Tibial nerve (tissue), 4 donors: ENCODE measurements at regions not wholly inside any gene's neighbourhood (a gene's known extent, or its start where the extent isn't known, plus 50 kb on each side); places are given as distances from the start of the nearest gene placed in this dataset.

Source experiments
- DNase-seq, 2 donors: peaks; one replicate each; pipeline ENCODE4 v3.0.0-alpha.2; 2019; ENCODE audit warnings: low spot score in 2 of 2
- H3K27ac ChIP-seq, 4 donors: fragments of 200-600 bp; sonication (generic) in 3 of 4; one replicate each; pipeline ENCODE4 v1.5.1; 2017 to 2019; ENCODE audit warnings: mild to moderate bottlenecking in 1 of 4
- H3K27me3 ChIP-seq, 2 donors: fragments of 200-600 bp; sonication (generic) in 1 of 2; one replicate each; pipeline versions ENCODE4 v1.5.1 to v1.6.0; 2017 to 2019
- H3K36me3 ChIP-seq, 3 donors: fragments of 200-600 bp; sonication (generic); one replicate each; pipeline ENCODE4 v1.5.1; 2018 to 2019
- H3K4me1 ChIP-seq, 4 donors: fragments of 200-600 bp; sonication (generic) in 3 of 4; one replicate each; pipeline ENCODE4 v1.5.1; 2017 to 2019
- H3K4me3 ChIP-seq, 4 donors: fragments of 200-600 bp; sonication (generic) in 3 of 4; one replicate each; pipeline ENCODE4 v1.5.1; 2017 to 2019; ENCODE audit warnings: mild to moderate bottlenecking in 1 of 4, moderate library complexity in 1 of 4
- H3K9me3 ChIP-seq, 4 donors: fragments of 200-600 bp; sonication (generic) in 3 of 4; one replicate each; pipeline ENCODE4 v1.5.1; 2017 to 2019
- EP300 ChIP-seq, 2 donors: sonication (generic); formaldehyde crosslinking; IDR thresholded peaks; one replicate each; pipeline ENCODE4 v1.6.1; 2017; ENCODE audit warnings: antibody characterized with exemption in 2 of 2, mild to moderate bottlenecking in 1 of 2
- POLR2A ChIP-seq, 2 donors: fragments of 450-650 bp; IDR thresholded peaks; one replicate each; pipeline ENCODE4 v1.6.1; 2017; ENCODE audit warnings: antibody characterized with exemption in 2 of 2, mild to moderate bottlenecking in 2 of 2, moderate library complexity in 2 of 2
- WGBS, 2 donors: methylation state at CpG; one replicate each; pipeline ENCODE4 v1.1.5; 2018; 5-methylcytosine and 5-hydroxymethylcytosine counted together
- TF ChIP-seq, protein P1 (sequence below), 5 experiments: fragments of 200-600 bp in 3 of 5; fragments of 450-650 bp in 2 of 5; sonication (generic) in 3 of 5; IDR thresholded peaks; one replicate each; pipeline ENCODE4 v1.5.1; 2016 to 2019; ENCODE audit warnings: antibody characterized with exemption in 5 of 5, mild to moderate bottlenecking in 3 of 5, moderate library complexity in 2 of 5

DNA sequence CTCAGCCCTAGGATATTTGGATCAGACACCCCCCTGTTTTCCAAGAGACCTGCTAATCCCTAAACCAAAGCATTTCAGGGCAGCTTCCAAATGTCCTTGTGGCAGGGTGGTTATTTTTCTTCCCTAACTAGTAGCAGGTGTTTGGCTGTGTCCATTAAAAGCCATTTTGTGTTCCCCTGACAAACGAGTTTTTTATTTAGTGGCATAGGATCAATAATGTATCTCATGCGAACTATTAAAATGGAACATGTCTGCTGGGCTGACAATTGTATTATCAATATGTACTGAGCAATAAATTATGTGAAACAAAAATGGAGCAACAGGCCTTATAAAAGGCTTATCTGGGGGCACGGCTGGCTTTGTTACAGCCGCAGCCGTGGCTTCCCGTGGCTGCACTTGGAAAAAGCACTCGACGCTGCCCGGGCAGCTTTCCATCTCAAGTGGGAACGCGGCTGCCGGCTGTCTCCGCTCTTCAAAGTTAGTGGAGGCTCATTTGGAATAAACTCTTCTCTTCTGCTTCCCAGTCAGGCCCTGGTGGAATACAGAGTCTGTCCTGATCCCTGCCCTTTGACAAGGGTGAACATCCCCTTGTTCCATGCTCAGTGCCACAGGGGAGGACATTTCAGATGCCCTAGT, 554.3 kb downstream of the TYW1 start:
- no peak for DNase-seq
- Histone ChIP-seq H3K27ac (no peak overlapping the region), H3K36me3 (no peaks in the 10 kb centered on the region), H3K4me1 (no peaks in the 10 kb centered on the region), H3K4me3 (no peak overlapping the region), H3K9me3 (peaks cover 0 to 11% (median 0%) of the 10 kb centered on the region in 4 donors), H3K27me3 (no peaks in the 10 kb centered on the region)
- TF ChIP-seq, protein P1, sequence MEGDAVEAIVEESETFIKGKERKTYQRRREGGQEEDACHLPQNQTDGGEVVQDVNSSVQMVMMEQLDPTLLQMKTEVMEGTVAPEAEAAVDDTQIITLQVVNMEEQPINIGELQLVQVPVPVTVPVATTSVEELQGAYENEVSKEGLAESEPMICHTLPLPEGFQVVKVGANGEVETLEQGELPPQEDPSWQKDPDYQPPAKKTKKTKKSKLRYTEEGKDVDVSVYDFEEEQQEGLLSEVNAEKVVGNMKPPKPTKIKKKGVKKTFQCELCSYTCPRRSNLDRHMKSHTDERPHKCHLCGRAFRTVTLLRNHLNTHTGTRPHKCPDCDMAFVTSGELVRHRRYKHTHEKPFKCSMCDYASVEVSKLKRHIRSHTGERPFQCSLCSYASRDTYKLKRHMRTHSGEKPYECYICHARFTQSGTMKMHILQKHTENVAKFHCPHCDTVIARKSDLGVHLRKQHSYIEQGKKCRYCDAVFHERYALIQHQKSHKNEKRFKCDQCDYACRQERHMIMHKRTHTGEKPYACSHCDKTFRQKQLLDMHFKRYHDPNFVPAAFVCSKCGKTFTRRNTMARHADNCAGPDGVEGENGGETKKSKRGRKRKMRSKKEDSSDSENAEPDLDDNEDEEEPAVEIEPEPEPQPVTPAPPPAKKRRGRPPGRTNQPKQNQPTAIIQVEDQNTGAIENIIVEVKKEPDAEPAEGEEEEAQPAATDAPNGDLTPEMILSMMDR (IDR thresholded peaks at IDR 0.05): no peak
- no peak for TF ChIP-seq EP300 (IDR thresholded peaks at IDR 0.05)
- TF ChIP-seq POLR2A (IDR thresholded peaks at IDR 0.05): no peak
- WGBS, 2 donors: 62 to 71% methylated on average over 13 of the region's 13 CpGs

DNA sequence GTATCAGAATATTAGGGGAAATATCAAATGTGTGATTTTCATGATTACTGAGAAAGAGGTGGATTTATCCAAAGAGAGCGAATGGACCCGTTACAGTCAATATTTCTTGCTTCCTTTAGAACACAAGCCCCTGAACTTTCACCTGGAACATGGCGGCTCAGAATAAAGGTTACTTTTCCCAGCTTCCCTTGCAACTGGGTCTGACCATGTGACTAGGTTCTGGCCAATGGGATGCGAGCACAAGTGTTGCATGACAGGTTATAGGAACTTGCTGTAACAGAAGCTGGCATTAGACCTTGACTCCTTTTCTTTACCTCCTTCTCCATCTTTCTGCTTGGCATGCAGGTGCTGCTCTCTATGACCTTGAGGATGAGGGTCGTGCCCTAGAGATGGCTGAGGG, 556.1 kb downstream of the TYW1 start:
- TF ChIP-seq, protein P1 (IDR thresholded peaks at IDR 0.05): no peak
- TF ChIP-seq POLR2A (IDR thresholded peaks at IDR 0.05) (no peak), EP300 (IDR thresholded peaks at IDR 0.05) (no peak)
- Histone ChIP-seq H3K27me3 (no peaks in the 10 kb centered on the region), H3K27ac (no peak overlapping the region), H3K4me1 (no peaks in the 10 kb centered on the region), H3K36me3 (no peaks in the 10 kb centered on the region), H3K9me3 (peaks cover 0 to 11% (median 0%) of the 10 kb centered on the region in 4 donors), H3K4me3 (no peak overlapping the region)
- no peak for DNase-seq
- WGBS, 2 donors: 92% methylated on average over 5 of the region's 5 CpGs

DNA sequence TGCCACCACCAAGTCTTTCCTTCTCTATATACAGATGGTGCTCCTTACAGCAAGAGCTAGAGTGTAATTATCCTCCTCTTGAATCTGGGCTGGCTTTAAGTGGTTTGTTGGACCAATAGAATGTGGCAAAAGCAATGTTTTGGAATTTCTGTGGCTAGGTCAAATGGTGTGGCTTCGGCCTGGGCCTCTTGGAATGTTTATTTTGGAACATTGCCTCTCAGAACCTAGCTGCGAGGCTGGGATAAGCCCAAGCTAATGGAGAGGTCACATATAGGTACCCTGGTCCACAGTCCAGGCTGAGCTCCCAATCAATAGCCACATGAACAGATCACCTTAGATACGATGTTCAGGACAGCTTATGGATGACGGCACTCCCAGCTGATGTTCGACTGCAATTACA, 556.7 kb downstream of the TYW1 start:
- 67 to 70% methylated on average over 5 of the region's 5 CpGs for WGBS, 2 donors
- Histone ChIP-seq H3K4me3 (no peak overlapping the region), H3K27ac (no peak overlapping the region), H3K9me3 (peaks cover 0 to 7% (median 0%) of the 10 kb centered on the region in 4 donors), H3K36me3 (no peaks in the 10 kb centered on the region), H3K4me1 (no peaks in the 10 kb centered on the region), H3K27me3 (no peaks in the 10 kb centered on the region)
- TF ChIP-seq, protein P1 (IDR thresholded peaks at IDR 0.05): no peak
- no peak for TF ChIP-seq EP300 (IDR thresholded peaks at IDR 0.05)
- TF ChIP-seq POLR2A (IDR thresholded peaks at IDR 0.05): no peak
- DNase-seq: no peak

DNA sequence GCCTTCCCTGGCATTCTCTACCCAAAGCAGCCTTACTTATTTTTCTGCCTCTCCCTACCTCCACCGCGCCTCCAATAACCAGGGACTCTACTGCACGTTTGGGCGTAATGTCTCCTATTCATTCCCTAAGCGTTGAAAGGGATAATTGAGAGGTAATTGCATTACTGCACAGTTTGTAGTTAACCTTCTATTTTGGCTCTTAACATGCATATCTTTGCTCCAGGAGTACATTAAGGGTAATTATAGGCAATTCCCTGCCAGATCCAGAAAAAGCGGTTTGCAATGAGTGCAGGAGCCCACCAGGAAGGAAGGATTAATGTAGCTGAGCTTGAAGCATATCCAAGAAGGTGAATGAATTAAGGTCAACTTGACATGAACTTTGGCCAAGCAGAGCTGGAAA, 558.4 kb downstream of the TYW1 start:
- DNase-seq: no peak
- no peak overlapping the region for H3K4me3 ChIP-seq
- H3K9me3 ChIP-seq: peaks cover 0 to 4% (median 0%) of the 10 kb centered on the region in 4 donors
- no peak overlapping the region for H3K27ac ChIP-seq
- 36 to 43% methylated on average over 6 of the region's 6 CpGs for WGBS, 2 donors
- no peaks in the 10 kb centered on the region for H3K27me3 ChIP-seq
- TF ChIP-seq, protein P1 (IDR thresholded peaks at IDR 0.05): no peak
- TF ChIP-seq POLR2A (IDR thresholded peaks at IDR 0.05) (no peak), EP300 (IDR thresholded peaks at IDR 0.05) (no peak)
- H3K36me3 ChIP-seq: no peaks in the 10 kb centered on the region
- H3K4me1 ChIP-seq: no peaks in the 10 kb centered on the region

DNA sequence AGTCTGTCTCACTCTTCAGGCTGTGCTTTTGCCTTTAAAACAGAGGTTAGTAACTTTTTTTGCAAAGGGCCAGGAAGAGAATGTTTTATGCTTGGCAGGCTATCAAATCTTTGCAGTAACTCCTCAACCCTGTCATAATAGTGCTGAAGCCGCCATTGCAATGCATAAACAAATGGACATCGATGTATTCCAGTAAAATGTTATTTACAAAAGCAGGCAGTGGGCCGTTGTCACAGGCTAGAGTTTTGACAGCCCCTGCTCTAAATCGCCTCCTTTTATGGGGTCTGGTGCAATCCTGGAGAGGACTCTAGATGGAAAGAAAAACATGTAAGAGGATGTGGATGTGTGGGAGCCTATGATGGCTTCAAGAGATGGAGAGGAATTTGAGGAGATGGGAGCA, 568.3 kb downstream of the TYW1 start:
- Histone ChIP-seq H3K9me3 (peaks cover 0 to 11% (median 0%) of the 10 kb centered on the region in 4 donors), H3K27me3 (no peaks in the 10 kb centered on the region), H3K4me3 (no peak overlapping the region), H3K4me1 (no peaks in the 10 kb centered on the region), H3K27ac (no peak overlapping the region), H3K36me3 (no peaks in the 10 kb centered on the region)
- TF ChIP-seq EP300 (IDR thresholded peaks at IDR 0.05): no peak
- TF ChIP-seq, protein P1 (IDR thresholded peaks at IDR 0.05): no peak
- no peak for TF ChIP-seq POLR2A (IDR thresholded peaks at IDR 0.05)
- DNase-seq: no peak
- 53 to 61% methylated on average over 4 of the region's 4 CpGs for WGBS, 2 donors
